ENCODE measurements at regions not wholly inside any gene's neighbourhood (a gene's known extent, or its start where the extent isn't known, plus 50 kb on each side); places are given as distances from the start of the nearest gene placed in this dataset.
A peak's percentile ranks its signal among the peaks of the same experiment; 100 is the strongest.

DNA sequence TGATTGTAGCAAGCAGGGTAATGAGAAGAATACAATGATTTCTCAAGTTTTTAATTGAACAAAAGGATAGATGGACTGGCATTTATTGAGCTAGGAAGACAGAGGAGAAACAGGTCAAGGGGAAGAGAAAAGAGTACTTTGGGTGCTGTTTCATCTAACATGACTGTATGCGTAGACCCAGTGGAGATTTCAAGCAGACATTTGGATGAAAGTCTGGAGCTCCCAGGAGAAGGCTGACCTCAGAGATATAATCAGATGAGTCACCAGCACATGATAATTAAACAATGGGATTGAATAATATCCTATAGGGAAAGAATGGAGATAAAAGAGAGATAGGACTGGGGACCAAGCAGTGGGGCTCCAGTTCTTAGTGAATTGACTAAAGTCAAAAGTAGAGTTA, 194.9 kb downstream of the ARRDC4 start:
- DNase-seq = peak; percentile 72
- H3K9ac ChIP-seq = peak overlapping the region; percentile 43

DNA sequence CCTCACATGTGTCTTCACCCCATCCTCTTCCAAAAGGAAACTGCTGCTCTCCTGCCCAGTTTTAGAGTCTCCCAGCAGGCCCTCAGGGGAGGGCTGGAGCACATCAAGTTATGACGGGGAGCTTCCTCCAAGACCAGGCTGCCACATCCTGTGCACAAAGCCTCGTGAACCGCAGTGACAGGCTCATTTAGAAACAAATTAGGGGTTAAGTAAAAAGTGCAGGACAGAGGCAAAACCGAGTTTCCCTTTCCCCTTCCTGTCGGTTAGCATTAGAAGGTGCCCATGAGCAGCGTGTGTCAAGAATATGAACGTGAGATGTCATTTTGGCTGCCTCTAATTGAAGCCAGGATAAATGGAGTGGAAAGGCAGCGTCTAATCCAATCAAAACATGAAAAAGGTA, 199.7 kb downstream of the ARRDC4 start:
- Histone ChIP-seq H3K9ac (no peak overlapping the region), H3F3A (ENCODE audit: insufficient read depth) (peaks cover 3% of the 10 kb centered on the region), H3K9me2 (ENCODE audit: insufficient read depth) (no peaks in the 10 kb centered on the region), H4K20me1 (ENCODE audit: insufficient read depth) (no peaks in the 10 kb centered on the region), H3K36me3 (ENCODE audit: low read depth) (no peaks in the 10 kb centered on the region), H3K4me3 (no peak overlapping the region), H3K27ac (no peak overlapping the region), H3K4me2 (ENCODE audit: unreplicated experiment) (no peak overlapping the region), H3K79me2 (ENCODE audit: insufficient read depth) (no peaks in the 10 kb centered on the region), H2AFZ (no peak overlapping the region), H3K27me3 (replicated peaks; ENCODE audit: insufficient read depth) (no peaks in the 10 kb centered on the region), H3K9me3 (ENCODE audit: low read depth) (no peaks in the 10 kb centered on the region), H3K4me1 (ENCODE audit: insufficient read depth) (peaks cover 6% of the 10 kb centered on the region)
- no peak for DNase-seq
- 66 to 67% methylated on average over 8 of the region's 8 CpGs for WGBS, 2 experiments (ENCODE audit: low coverage in 1 of 2, low lambda C conversion rate in 2 of 2, missing lambda C conversion rate in 2 of 2)
- in situ Hi-C loops (cut with MboI) = no loop called here
- no peak for TF ChIP-seq EZH2phosphoT487 (IDR thresholded peaks at IDR 0.05; ENCODE audit: insufficient read depth, low read depth)
- TF ChIP-seq EZH2 (IDR thresholded peaks at IDR 0.05; ENCODE audit: insufficient read depth, poor library complexity, severe bottlenecking) = no peak

More for the DNA sequence above, 194.9 kb downstream of the ARRDC4 start:
- 0 out of 2 replicates have a peak overlapping the region, but pooled peaks have one; percentile 3 for H3K4me3 ChIP-seq
- 32 to 40% methylated on average over 1 of the region's 1 CpG for WGBS, 2 experiments (ENCODE audit: low coverage in 1 of 2, low lambda C conversion rate in 2 of 2, missing lambda C conversion rate in 2 of 2)
- H4K20me1 ChIP-seq (ENCODE audit: insufficient read depth) = no peaks in the 10 kb centered on the region
- H3F3A ChIP-seq (ENCODE audit: insufficient read depth) = peaks cover 11% of the 10 kb centered on the region
- TF ChIP-seq EZH2phosphoT487 (IDR thresholded peaks at IDR 0.05; ENCODE audit: insufficient read depth, low read depth) (no peak), EZH2 (IDR thresholded peaks at IDR 0.05; ENCODE audit: insufficient read depth, poor library complexity, severe bottlenecking) (no peak)
- H3K27me3 ChIP-seq (replicated peaks; ENCODE audit: insufficient read depth) = no peaks in the 10 kb centered on the region
- in situ Hi-C loops (cut with MboI) = no loop called here
- peak overlapping the region; percentile 59 for H3K4me2 ChIP-seq (ENCODE audit: unreplicated experiment)
- H3K79me2 ChIP-seq (ENCODE audit: insufficient read depth) = no peaks in the 10 kb centered on the region
- H3K27ac ChIP-seq = peak overlapping the region; percentile 61
- no peaks in the 10 kb centered on the region for H3K36me3 ChIP-seq (ENCODE audit: low read depth)
- H3K4me1 ChIP-seq (ENCODE audit: insufficient read depth) = peaks cover 15% of the 10 kb centered on the region
- 0 out of 2 replicates have a peak overlapping the region, but pooled peaks have one; percentile 11 for H2AFZ ChIP-seq
- H3K9me2 ChIP-seq (ENCODE audit: insufficient read depth) = no peaks in the 10 kb centered on the region
- H3K9me3 ChIP-seq (ENCODE audit: low read depth) = no peaks in the 10 kb centered on the region

DNA sequence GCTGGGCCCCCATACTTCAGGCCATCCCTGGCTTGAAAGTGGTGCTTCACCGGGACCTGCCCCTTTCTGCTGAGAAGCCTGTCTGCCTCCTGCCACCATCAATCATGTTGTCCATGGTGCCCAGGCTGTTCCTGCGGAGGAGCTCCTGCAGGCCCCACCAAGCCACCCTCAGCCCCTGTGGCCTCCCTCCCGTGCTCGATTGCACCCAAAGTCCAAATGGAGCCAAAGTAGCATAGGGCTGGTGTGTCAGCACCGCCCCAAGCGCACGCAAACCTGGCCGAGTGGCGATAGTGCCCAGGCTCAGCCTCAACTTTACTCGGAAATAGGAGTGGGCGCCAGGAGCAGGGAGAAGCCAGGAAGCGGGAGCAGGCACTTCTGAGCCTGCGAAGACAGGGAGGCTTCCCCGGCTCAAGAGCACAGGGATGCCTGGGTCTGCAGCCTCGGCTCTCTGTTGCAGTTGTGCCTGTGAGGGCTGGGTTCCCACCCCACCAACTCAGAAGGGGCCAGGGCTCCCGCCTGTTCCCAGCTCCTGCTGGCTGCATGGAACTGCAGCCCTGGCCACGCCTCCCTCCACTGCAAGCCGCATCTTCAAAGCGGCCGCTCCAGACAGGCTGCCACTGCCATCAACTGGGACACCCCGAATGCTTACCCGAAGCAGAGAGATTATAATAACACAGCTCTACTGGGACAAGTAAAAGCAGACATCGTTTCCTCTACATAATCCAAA, 203.0 kb downstream of the ARRDC4 start:
- no peaks in the 10 kb centered on the region for H3F3A ChIP-seq (ENCODE audit: insufficient read depth)

DNA sequence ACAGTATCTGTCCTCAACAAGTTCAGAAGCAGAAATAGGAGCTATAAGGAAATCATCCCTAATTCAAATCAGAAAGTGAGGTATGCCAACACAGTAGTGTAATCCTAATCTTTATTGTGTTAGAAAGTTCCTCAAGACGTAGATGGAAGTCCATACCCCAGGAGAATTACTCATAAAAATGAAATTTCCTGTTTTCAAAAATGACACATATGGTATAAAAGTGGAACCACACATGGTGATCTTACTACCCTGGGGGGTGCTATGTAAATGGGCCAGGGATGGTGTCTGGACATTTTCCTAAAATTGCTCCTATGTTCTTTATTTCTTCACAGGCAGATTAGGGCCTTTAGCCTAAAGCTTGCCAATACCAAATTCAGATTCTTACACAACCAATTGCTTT, 204.1 kb downstream of the ARRDC4 start:
- no peak overlapping the region for H3K4me2 ChIP-seq (ENCODE audit: unreplicated experiment)

More for the DNA sequence above, 203.0 kb downstream of the ARRDC4 start:
- H3K27ac ChIP-seq = no peak overlapping the region
- no peaks in the 10 kb centered on the region for H3K9me2 ChIP-seq (ENCODE audit: insufficient read depth)
- H2AFZ ChIP-seq = no peak overlapping the region
- no peak overlapping the region for H3K4me3 ChIP-seq
- H3K4me1 ChIP-seq (ENCODE audit: insufficient read depth) = no peaks in the 10 kb centered on the region
- H3K79me2 ChIP-seq (ENCODE audit: insufficient read depth) = no peaks in the 10 kb centered on the region
- 55 to 61% methylated on average over 20 to 23 of the region's 23 CpGs for WGBS, 2 experiments (ENCODE audit: low coverage in 1 of 2, low lambda C conversion rate in 2 of 2, missing lambda C conversion rate in 2 of 2)
- H3K27me3 ChIP-seq (replicated peaks; ENCODE audit: insufficient read depth) = no peaks in the 10 kb centered on the region
- H3K4me2 ChIP-seq (ENCODE audit: unreplicated experiment) = no peak overlapping the region
- no peak overlapping the region for H3K9ac ChIP-seq
- H3K9me3 ChIP-seq (ENCODE audit: low read depth) = no peaks in the 10 kb centered on the region
- no peaks in the 10 kb centered on the region for H4K20me1 ChIP-seq (ENCODE audit: insufficient read depth)
- in situ Hi-C loops (cut with MboI) = no loop called here
- TF ChIP-seq EZH2 (IDR thresholded peaks at IDR 0.05; ENCODE audit: insufficient read depth, poor library complexity, severe bottlenecking) = no peak
- no peak for TF ChIP-seq EZH2phosphoT487 (IDR thresholded peaks at IDR 0.05; ENCODE audit: insufficient read depth, low read depth)
- H3K36me3 ChIP-seq (ENCODE audit: low read depth) = no peaks in the 10 kb centered on the region
- no peak for DNase-seq

More for the DNA sequence above, 204.1 kb downstream of the ARRDC4 start:
- no peak overlapping the region for H2AFZ ChIP-seq
- H4K20me1 ChIP-seq (ENCODE audit: insufficient read depth) = no peaks in the 10 kb centered on the region
- DNase-seq = peak; percentile 33
- TF ChIP-seq EZH2 (IDR thresholded peaks at IDR 0.05; ENCODE audit: insufficient read depth, poor library complexity, severe bottlenecking) (no peak), EZH2phosphoT487 (IDR thresholded peaks at IDR 0.05; ENCODE audit: insufficient read depth, low read depth) (no peak)
- in situ Hi-C loops (cut with MboI) = no loop called here
- no peaks in the 10 kb centered on the region for H3K9me2 ChIP-seq (ENCODE audit: insufficient read depth)
- no peaks in the 10 kb centered on the region for H3K9me3 ChIP-seq (ENCODE audit: low read depth)
- no peak overlapping the region for H3K4me3 ChIP-seq
- no peaks in the 10 kb centered on the region for H3K4me1 ChIP-seq (ENCODE audit: insufficient read depth)
- H3K36me3 ChIP-seq (ENCODE audit: low read depth) = no peaks in the 10 kb centered on the region
- no peak overlapping the region for H3K9ac ChIP-seq
- H3F3A ChIP-seq (ENCODE audit: insufficient read depth) = no peaks in the 10 kb centered on the region
- WGBS, 2 experiments (ENCODE audit: low coverage in 1 of 2, low lambda C conversion rate in 2 of 2, missing lambda C conversion rate in 2 of 2) = 0 to 3% methylated on average over 1 of the region's 1 CpG
- no peak overlapping the region for H3K27ac ChIP-seq
- no peaks in the 10 kb centered on the region for H3K27me3 ChIP-seq (replicated peaks; ENCODE audit: insufficient read depth)
- H3K79me2 ChIP-seq (ENCODE audit: insufficient read depth) = no peaks in the 10 kb centered on the region
